ENCODE measurements at regions not wholly inside any gene's neighbourhood (a gene's known extent, or its start where the extent isn't known, plus 50 kb on each side); places are given as distances from the start of the nearest gene placed in this dataset.

- TF ChIP-seq CTCF (conservative IDR thresholded peaks at IDR 0.05) (no peak), EZH2 (IDR thresholded peaks at IDR 0.05; ENCODE audit: low read depth) (no peak)
Measured at GRCh38 chr10:91105269-91105668, 115.2 kb upstream of the PCGF5 start.

Measured in PC-9 (cell line).